Nucleus accumbens (tissue), 56 donors: ENCODE measurements at regions not wholly inside any gene's neighbourhood (a gene's known extent, or its start where the extent isn't known, plus 50 kb on each side); places are given as distances from the start of the nearest gene placed in this dataset.
"Not testable (repeated sequence)": the region's sequence is repeated elsewhere in the genome, so short reads cannot be mapped to it uniquely, and the experiment has no call there.

Source experiments
- DNase-seq, 56 donors: peaks; one replicate each; lab custom pipeline; 2025; lab: John Stamatoyannopoulos, UW

DNA sequence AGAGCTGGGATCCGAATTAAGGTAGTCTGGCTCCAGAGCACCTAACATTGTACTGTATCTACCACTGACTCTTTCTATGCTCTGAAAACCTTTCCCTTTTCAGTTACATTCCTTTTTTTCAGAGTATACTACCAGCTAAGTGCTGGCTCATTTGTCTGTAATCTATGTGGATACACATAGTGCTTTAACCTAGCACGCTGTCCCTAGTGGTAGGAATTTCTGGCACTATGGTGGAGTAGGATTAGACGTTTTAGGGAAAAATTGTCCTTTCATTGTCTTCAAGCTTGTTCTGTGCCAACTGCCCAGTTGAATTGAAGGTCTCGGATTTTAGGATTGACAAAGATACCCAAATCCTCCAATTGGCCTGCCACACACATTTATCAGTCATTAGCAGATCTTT lies 259.1 kb upstream of the FERMT1 start:
- no peak for DNase-seq

DNA sequence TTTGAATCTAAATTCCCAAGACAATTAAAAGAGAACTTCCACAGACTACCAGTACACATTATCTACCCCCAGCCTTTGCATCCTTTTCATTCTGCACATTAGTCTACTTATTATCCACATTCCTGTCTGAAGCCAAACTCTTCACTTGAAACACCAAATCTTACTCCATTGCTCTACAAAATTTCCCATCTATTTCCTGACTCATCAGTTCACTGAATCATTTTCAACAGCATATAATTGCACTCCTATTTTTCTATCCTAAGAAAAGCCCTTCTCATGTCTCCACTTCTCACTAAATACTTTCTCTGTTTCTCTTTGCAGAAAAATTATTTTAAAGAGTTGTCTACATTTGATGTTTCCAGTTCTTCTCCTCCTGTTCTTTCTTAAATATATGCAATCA lies 239.4 kb upstream of the FERMT1 start:
- no peak for DNase-seq

DNA sequence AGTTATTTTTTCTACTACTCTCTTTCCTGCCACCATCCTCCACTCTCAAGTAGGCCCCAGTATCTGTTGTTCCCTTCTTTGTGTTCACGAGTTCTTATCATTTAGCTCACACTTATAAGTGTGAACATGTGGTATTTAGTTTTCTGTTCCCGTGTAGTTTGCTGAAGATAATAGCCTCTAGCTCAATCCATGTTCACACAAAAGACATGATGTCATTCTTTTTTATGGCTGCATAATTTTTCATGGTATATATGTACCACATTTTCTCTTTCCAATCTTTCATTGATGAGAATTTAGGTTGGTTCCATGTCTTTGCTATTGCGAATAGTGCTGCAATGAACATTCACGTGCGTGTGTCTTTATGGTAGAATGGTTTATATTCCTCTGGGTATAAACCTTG lies 237.9 kb upstream of the FERMT1 start:
- DNase-seq: no peak

DNA sequence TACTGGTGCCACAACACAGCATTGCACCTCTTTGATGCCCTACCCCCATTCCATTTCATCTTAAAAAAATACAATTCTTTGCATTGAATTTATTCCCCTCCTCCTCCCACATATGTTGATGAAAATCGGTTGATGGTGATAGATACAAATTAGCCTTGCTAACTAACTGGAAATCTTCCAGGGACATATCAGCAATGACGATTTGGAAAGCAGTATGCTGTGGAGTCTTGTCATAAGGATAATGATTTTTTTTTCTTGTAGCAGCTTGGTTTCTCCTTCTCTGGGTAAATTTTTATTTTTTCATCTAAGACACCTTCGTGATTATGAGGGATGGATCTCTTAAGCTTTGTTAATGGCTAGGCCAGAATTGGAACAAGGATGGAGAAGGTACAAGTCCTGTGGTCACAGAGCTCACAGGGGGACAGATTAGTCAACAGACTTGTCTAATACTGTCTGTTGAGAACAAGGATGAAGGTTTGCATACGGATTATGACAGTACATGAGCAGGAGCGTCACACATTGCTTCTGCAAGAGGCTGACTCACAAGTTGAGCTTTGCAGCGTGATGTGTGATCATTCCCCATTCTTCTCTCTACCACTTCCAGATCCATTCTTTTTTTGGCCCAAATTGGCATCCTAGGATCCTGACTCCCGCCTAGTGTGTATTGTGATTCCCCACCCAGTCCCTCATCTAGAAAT lies 233.1 kb upstream of the FERMT1 start:
- DNase-seq: no peak

DNA sequence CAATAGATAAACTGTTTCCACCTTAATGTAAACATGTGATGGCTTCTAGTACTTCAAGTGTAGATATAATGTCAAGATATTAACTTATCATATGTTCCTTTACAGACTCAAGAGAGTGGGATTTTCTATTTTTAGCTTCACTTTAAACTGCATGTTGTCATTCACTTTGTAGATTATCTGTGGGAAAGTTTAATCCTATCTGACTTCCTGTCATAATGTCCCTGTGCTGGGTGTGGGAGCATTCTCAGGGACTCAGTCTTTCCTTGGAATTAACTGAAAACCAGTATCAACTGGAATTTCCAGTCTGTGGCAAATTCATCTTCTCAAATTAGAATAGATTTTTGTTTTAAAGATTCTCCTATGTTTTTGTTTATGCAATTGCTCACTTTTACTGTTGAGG lies 226.1 kb upstream of the FERMT1 start:
- no peak for DNase-seq

DNA sequence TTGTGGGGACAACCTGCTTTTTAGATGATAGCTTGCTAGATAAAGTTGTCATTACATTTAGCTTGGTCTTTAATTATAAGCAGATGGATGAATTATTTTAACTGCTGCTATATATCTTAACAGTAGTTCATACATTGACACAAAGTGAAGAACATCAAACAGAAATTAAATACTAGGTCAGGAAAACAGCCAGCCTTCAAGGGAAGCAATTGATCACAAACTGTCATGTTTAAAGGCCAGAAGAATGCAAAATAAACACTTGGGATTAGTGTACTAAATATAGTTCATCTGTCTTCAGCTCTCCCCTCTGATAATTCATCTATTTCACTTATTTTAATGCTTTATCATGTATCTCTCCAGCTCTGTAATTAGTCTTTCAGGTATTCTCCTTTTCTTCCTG lies 225.1 kb upstream of the FERMT1 start:
- DNase-seq: no peak

DNA sequence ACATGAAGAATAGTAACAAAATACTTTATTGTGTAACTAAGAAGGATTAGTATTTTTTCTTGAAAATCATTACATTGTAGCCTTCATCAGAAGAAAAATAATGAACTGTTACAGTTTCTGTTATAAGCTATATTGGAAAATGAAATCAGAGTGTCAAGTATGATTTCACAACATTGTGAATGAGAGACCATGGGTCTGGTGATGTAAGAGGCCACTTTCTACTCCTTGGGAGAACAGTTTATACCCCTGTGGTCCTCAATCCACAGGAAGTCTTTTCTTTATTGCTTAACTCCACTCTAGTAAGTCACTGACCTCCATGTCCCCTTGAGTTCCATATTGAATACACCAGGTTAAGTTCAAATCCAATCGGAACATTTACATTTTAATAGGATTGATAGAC lies 218.7 kb upstream of the FERMT1 start:
- no peak for DNase-seq

DNA sequence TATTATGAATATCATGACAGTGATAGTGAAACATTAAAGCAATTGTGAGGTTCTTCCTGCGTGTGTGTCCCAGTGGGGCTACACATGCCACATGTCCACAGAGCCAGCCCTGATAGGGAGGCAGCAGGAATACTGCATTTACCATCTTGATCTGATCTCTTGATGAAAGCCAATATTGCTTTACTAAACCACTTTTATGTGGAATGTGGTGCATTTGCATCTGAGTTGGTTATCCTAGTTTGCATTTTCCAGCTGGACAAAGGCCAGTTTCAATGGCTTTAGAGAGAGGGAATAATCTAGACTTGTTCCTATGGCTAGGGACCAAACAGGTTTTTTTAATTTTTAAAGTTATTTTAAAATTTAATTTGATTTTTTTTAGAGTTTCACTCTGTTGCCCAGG lies 216.3 kb upstream of the FERMT1 start:
- no peak for DNase-seq

DNA sequence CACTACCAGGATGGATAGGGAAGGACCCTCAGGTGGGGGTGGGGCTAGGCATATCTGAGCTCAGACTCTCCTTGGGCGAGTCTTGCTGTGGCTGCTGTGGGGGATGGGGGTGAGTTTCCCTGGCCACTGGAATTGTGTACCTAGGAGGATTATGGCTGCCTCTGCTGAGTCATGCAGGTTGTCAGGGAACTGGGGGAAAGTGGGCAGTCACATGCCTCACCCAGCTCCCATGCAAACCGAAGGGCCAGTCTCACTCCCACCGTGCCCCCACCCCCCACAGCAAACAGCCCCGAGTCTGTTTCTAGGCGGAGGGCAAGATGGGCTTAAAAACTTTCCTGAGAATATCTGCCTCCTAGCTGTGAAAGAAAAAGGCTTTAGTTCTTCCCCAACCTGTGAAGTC lies 210.3 kb upstream of the FERMT1 start:
- DNase-seq: no peak

DNA sequence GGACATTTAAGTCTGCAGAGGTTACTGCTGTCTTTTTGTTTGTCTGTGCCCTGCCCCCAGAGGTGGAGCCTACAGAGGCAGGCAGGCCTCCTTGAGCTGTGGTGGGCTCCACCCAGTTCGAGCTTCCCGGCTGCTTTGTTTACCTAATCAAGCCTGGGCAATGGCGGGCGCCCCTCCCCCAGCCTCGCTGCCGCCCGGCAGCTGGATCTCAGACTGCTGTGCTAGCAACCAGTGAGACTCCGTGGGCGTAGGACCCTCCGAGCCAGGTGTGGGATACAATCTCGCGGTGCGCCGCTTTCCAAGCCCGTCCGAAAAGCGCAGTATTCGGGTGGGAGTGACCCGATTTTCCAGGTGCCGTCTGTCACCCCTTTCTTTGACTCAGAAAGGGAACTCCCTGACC lies 198.4 kb upstream of the FERMT1 start:
- DNase-seq: not testable (repeated sequence)

DNA sequence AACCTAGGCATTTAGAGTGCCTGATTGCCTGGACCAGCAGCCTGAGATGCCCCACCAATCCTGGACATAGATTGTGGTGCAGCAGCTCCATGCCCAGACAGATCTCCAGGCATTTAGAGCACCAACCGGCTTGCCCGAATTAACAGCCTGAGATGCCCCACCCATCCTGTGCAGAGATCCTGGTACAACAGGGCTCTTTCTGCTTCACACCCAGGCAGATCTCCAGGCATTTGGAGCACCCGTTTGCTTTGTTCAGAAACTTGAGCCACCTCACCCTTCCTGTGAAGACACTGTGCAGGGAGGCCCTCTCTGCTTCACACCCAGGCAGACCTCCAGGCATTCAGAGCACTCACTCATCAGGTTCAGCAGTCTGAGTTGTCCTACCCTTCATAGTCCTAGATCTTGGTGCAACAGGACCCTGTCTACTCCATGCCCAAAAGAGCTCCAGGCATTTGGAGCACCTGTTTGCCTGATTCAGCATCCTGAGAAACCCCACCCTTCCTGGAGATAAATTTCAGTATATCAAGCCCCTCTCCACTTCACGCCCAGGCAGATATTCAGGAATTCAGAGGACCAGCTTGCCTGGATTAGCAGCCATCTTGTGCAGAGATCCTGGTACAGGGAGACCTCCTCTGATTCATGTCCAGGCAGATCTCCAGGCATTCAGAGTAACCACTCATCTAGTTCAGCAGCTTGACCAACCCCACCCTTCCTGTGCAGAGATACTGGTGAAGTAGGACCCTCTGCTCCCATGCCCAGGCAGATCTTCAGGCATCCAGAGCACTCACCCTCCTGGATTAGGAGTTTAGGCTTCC lies 189.2 kb upstream of the FERMT1 start:
- DNase-seq: no peak

DNA sequence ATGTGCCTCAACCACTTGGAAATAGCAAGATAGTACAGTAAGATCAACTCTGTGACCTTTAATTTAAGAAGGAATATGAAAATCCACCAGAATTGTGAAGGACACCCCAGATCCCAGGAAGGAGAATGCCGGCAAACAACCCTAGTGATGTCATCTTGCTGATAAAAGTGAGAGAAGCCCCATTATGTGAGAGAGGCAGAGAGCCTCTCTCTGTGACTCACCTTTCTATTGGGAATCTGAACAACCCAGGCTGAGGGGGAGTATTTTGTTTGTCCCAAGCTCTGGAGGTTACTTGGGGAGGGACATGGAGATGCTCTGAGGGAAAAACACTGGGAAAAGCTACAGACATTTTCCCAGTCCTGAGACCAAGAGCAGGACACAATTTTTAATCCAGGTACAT lies 188.3 kb upstream of the FERMT1 start:
- DNase-seq: no peak

DNA sequence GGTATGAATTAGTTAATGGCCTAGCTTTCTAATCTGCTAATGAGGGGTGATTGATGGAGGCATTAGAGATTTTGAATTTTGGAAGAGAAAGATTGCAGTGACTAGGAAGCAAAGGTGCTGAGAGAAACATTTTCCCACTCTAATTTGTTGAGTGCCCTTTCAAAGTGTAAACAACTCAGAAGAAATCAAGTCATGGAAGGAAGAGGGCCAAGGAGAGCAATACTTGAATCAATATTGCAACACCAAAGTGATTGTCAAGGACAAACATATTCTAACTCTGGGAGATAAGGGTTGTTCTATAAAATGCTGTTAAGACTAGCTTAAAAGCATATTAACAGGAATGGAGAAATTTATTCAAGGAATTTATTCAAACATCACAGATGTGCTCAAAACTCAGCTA lies 182.7 kb upstream of the FERMT1 start:
- no peak for DNase-seq

DNA sequence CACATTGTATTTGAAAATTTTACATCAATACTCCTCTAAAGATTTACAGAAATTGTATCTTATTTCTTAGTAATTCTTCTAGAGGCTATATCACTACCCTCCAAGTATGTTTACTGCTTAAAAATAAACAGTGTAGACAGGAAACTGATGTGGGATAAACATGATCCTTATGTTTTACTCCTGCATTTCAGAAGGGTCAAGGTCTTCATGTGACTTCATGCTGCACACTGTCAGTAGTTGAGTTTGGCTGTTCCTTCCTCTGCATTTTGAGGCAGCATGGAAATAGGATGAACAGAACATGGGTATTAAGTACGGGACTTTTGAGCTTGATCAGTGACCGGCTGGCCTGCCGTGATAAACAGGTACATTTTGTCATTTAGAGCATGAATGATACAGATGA lies 179.2 kb upstream of the FERMT1 start:
- DNase-seq: no peak

DNA sequence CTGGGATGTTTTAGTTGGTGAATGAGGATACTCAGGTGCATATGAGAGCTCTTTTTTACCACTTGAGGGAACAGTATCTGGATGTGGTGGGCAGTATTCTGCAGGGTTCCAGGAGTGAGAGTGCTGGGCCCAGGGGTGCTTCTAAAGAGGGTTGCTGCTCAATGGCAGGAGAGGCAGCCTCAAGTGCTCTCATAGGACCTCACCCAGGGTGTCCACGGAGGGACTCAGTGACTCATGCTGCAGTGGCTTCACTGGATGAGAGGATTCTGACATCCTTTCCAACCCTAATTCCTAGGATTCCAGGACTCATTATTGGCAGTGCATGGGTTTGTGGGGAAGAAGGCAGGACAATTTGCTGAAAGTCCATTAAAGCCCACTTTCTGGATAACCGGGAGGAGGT lies 176.6 kb upstream of the FERMT1 start:
- no peak for DNase-seq

DNA sequence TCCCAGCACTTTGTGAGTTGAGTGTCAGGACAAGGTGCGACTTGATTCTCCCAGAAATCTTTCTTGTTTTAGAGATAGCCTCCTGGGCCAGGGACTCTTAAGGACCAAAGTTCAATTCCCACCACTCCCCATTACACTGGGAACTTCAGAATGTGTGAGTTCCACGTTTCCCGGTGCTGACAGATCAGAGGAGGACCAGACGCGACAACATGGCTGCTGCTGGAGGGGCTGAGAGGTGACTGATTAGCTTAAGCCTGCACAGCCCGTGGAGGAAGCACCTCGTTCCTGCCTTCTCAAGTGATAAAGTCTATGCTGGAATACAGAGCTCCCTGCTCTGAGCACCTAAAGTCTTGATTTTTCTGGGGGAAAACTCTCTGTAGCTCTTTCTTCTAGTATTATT lies 175.2 kb upstream of the FERMT1 start:
- DNase-seq: no peak

DNA sequence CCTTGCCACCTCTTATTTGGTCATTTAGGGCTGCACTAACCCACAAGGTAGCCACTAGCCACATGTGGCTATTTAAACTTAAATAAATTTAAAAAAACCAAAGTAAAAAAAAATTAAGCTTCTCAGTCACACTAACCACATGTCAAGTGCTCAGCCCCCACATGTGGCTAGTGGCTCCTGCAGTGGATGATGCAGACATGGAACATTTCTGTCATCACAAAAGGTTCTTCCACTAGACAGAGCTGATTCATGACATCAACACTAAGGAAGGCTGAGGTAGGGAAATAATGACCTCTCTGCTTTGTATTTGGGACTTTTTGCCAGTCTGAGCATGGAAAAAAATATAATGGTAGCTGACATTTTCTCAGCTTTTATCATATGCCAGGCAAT lies 173.0 kb upstream of the FERMT1 start:
- DNase-seq: no peak

DNA sequence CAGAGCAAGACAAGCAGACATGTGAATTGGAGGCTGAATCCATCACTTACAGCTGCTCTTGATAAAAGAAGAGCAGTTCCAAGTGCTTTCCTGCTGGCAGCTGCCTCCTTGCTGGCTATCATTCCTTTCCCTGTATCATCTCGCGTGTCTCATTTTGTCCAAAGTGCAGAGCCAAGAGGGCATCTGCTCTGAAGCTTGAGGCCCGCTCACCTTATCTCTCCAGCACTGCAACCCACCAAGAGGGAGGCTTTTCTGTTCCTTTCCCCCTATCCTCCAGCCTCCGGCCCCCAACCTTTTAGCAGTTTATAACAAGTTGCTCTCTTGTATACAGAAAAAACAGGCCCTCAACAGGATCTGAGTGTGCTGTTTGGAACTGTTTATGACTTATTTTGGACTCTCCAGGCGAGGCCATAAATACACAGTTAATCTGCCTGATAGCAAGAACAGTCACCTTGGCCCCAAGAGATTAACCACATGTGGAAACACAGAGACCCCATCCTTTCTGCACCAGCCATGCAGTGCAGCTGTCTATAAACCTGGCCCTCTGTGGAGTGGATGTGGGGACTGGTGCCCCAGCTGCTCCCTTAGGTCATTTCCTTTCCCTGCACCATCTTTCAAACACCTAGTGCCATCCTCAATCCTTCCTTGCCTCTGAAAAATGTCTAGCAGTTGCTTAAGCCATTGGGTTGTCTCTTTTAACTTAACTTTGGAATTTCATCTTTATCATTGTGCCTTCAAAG lies 172.5 kb upstream of the FERMT1 start:
- DNase-seq: no peak

DNA sequence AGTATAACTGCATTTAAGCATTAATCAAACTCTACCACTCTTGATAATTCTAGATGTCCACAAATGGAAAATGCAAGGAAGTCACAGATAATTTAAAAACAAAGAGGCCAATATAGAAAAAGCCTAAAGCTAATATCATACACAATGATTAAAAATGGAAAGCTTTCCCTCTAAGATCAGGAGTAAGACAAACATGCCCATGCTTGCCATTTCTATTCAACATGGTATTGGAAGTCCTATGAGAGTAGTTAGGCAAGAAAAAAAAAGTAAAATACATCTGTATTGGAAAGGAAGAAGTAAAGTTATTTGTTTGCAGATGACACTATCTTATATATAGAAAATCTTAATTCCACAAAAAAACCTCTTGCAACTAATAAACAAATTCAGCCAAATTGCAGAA lies 164.6 kb upstream of the FERMT1 start:
- no peak for DNase-seq

DNA sequence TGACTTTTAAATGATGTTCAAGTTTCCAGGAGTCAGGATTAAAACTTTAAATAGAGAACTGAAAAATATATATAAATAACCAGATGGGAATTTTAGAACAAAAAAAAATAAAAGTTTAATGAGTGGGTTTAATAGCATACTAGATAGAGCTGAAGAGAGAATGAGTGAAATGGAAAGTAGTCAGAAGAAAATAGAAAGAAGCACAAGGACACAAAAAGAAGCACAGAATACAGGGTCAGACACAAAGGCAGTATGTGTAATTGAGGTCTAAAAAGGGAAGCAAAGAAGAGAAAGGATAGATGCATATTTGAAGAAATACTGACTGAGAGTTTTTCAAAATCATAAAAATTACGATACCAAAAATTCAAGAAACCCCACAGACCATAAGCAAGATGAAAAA lies 159.8 kb upstream of the FERMT1 start:
- no peak for DNase-seq

DNA sequence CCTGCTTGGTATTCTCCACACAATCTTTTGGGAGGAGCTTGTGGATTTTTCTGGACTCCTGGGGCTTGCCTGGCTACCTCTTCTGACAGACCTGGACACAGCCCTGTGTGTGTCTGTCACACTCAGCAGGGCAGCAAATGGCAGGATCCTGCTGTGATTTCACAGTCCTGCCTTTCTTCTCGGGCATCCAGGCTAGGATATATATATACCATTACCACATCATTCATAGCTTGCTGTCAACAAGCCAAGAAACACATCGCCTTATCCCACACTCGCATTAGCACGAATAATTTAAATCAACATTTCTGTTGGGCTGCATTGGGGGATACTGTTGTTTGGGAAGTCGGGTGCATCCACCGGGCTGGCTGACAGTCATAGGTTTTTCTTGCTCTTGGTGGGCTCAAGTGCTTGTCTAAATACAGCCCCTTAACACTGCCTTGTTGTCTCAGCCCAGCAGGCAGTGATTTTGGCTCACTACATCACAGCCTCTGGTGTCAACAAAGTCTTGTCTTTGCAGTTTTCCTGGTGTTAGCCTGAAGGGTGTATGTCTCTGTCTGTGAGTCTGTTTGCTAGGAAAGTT lies 154.9 kb upstream of the FERMT1 start:
- DNase-seq: no peak
